K562 (cell line): ENCODE measurements at regions not wholly inside any gene's neighbourhood (a gene's known extent, or its start where the extent isn't known, plus 50 kb on each side); places are given as distances from the start of the nearest gene placed in this dataset.
A peak's percentile ranks its signal among the peaks of the same experiment; 100 is the strongest.

Source experiments
- ATAC-seq: fragments of 200-7000 bp; cut with Tn5 transposase; 3 replicates; pipeline ENCODE4 v1.9.1; 2020; ENCODE audit warnings: moderate library complexity
- BruUV-seq: library from RNA; stranded (reverse); fragments of 400-500 nt; replicated peaks from 2 replicates; lab custom pipeline; 2021; lab: Mats Ljungman, UMichigan
- CTCF ChIA-PET: fragments of 300-600 bp; formaldehyde crosslinking; extraction: SDS; loops from one replicate; lab custom pipeline; 2021; ENCODE audit warnings: low intra/inter-chr PET ratio; lab: Yijun Ruan, JAX
- POLR2A ChIA-PET: fragments of 300-600, 350-650 bp; sonication (Branson Sonifier 250); formaldehyde crosslinking; extraction: SDS; loops from one replicate; lab custom pipeline; 2021; ENCODE audit warnings: antibody characterized with exemption, inconsistent platforms; lab: Yijun Ruan, JAX
- DNase-seq, 4 experiments: peaks; one replicate each; pipeline versions ENCODE4 v3.0.0 to v3.0.0-alpha.2; 2011 to 2018; ENCODE audit warnings: low spot score in 3 of 4, mixed read lengths in 3 of 4; ENCODE audit errors: extremely low read depth in 1 of 4
- FAIRE-seq: peaks from 2 replicates; lab custom pipeline; 2011; peaks lifted over from hg19 to GRCh38; lab: Jason Lieb, UNC
- H2AFZ ChIP-seq: 2 replicates; pipeline ENCODE4 v1.6.0; 2011; ENCODE audit warnings: low read depth, low read length, control low read depth, inconsistent platforms
- H3K27ac ChIP-seq: fragments of 200-600 bp; 3 replicates; pipeline ENCODE4 v1.8.0; 2011; ENCODE audit warnings: low read depth, mild to moderate bottlenecking, control low read depth, inconsistent platforms, low read length, moderate library complexity, mixed read lengths; ENCODE audit errors: extremely low read depth
- H3K27me3 ChIP-seq, 2 experiments: fragments of 300-600 bp in 1 of 2; 2 replicates in 1 of 2; 3 replicates in 1 of 2; pipeline versions ENCODE4 v1.6.0 to v1.8.0; 2011; ENCODE audit warnings: inconsistent platforms in 2 of 2, low read length in 2 of 2, mild to moderate bottlenecking in 1 of 2, mixed read lengths in 1 of 2, moderate library complexity in 1 of 2; ENCODE audit not compliant: control insufficient read depth in 2 of 2, insufficient read depth in 2 of 2
- H3K36me3 ChIP-seq: fragments of 300-600 bp; 3 replicates; pipeline ENCODE4 v1.8.0; 2011; ENCODE audit warnings: mild to moderate bottlenecking, low read length, inconsistent platforms; ENCODE audit not compliant: control insufficient read depth, insufficient read depth
- H3K4me1 ChIP-seq, 2 experiments: fragments of 200-600 bp in 1 of 2; replicated peaks in 1 of 2; 2 replicates in 1 of 2; 3 replicates in 1 of 2; pipeline versions ENCODE4 v1.5.1 to v1.8.0; 2011; ENCODE audit warnings: inconsistent platforms in 2 of 2, low read length in 2 of 2, mild to moderate bottlenecking in 1 of 2, mixed read lengths in 1 of 2, moderate library complexity in 1 of 2; ENCODE audit not compliant: control insufficient read depth in 2 of 2, insufficient read depth in 2 of 2
- H3K4me2 ChIP-seq: 2 replicates; pipeline ENCODE4 v1.6.1; 2011; ENCODE audit warnings: low read length, control low read depth, inconsistent platforms, mixed read lengths; ENCODE audit not compliant: insufficient read depth
- H3K4me3 ChIP-seq: fragments of 200-600 bp; sonication (generic), shearing (Covaris generic); 2 replicates; pipeline ENCODE4 v1.5.1; 2016; ENCODE audit warnings: control low read depth, inconsistent platforms
- H3K79me2 ChIP-seq: fragments of 200-600 bp; 3 replicates; pipeline ENCODE4 v1.8.0; 2011; ENCODE audit warnings: low read length, inconsistent platforms; ENCODE audit not compliant: control insufficient read depth, insufficient read depth
- H3K9ac ChIP-seq, 2 experiments: 2 replicates each; pipeline versions ENCODE4 v1.6.0 to v1.6.1; 2011; ENCODE audit warnings: low read depth in 2 of 2, low read length in 2 of 2, control low read depth in 1 of 2, inconsistent platforms in 1 of 2, mild to moderate bottlenecking in 1 of 2, mixed read lengths in 1 of 2; ENCODE audit not compliant: insufficient read depth in 1 of 2
- H3K9me1 ChIP-seq: one replicate; pipeline ENCODE4 v1.6.0; 2011; ENCODE audit warnings: inconsistent platforms, mild to moderate bottlenecking, low read length, moderate library complexity; ENCODE audit not compliant: control insufficient read depth, insufficient read depth
- H3K9me3 ChIP-seq: replicated peaks from 2 replicates; pipeline ENCODE4 v1.5.1; 2011; ENCODE audit warnings: low read depth, low read length, inconsistent platforms; ENCODE audit not compliant: control insufficient read depth, insufficient read depth
- H4K20me1 ChIP-seq: replicated peaks from 2 replicates; pipeline ENCODE4 v1.6.1; 2011; ENCODE audit warnings: low read length, inconsistent platforms, mixed read lengths; ENCODE audit not compliant: control insufficient read depth, insufficient read depth
- COPS2 ChIP-seq: fragments of 450-650 bp; conservative IDR thresholded peaks from 2 replicates; pipeline ENCODE4 v1.6.1; 2016; ENCODE audit warnings: mild to moderate bottlenecking, moderate library complexity
- CSDE1 ChIP-seq, 2 experiments: fragments of 450-650 bp; IDR thresholded peaks; 2 replicates each; pipeline ENCODE4 v1.6.1; 2016; ENCODE audit warnings: mild to moderate bottlenecking in 1 of 2
- CTBP1 ChIP-seq: fragments of 450-650 bp; IDR thresholded peaks from 2 replicates; pipeline ENCODE4 v1.6.1; 2016; ENCODE audit warnings: borderline replicate concordance
- ELF2 ChIP-seq: fragments of 250-450 bp; sonication (Bioruptor Pico); IDR thresholded peaks from 2 replicates; pipeline ENCODE4 v1.5.0; 2021; ENCODE audit warnings: mild to moderate bottlenecking
- ERF ChIP-seq: fragments of 450-650 bp; formaldehyde crosslinking; IDR thresholded peaks from 2 replicates; pipeline ENCODE4 v1.4.0; 2020; ENCODE audit warnings: mild to moderate bottlenecking, mixed read lengths
- EWSR1 ChIP-seq: fragments of 450-650 bp; IDR thresholded peaks from 2 replicates; pipeline ENCODE4 v1.6.1; 2018; ENCODE audit warnings: borderline replicate concordance, mild to moderate bottlenecking, low read depth, moderate library complexity; ENCODE audit not compliant: partially characterized antibody
- KDM1A ChIP-seq, 2 experiments: fragments of 450-650 bp; IDR thresholded peaks; 2 replicates each; pipeline ENCODE4 v1.6.1; 2016; ENCODE audit warnings: mild to moderate bottlenecking in 2 of 2
- KDM2B ChIP-seq: fragments of 250-450 bp; sonication (Bioruptor Pico); IDR thresholded peaks from 2 replicates; pipeline ENCODE4 v1.8.0; 2021; ENCODE audit warnings: mild to moderate bottlenecking, moderate library complexity
- MED1 ChIP-seq: sonication (generic); formaldehyde crosslinking; IDR thresholded peaks from 2 replicates; pipeline ENCODE4 v1.8.1; 2023; ENCODE audit warnings: missing genetic modification reagents, borderline replicate concordance
- PHF21A ChIP-seq: fragments of 450-650 bp; IDR thresholded peaks from 2 replicates; pipeline ENCODE4 v1.6.1; 2017; ENCODE audit warnings: low read depth, borderline replicate concordance
- SIRT6 ChIP-seq: IDR thresholded peaks from one replicate; pipeline ENCODE4 v1.6.1; 2012; ENCODE audit warnings: low read depth, mild to moderate bottlenecking, control low read depth, inconsistent platforms, low read length, moderate library complexity
- SMAD4 ChIP-seq: fragments of 250-450 bp; sonication (Bioruptor Pico); conservative IDR thresholded peaks from 2 replicates; pipeline ENCODE4 v1.8.0; 2021; ENCODE audit warnings: inconsistent platforms, mild to moderate bottlenecking, moderate library complexity
- TRIM24 ChIP-seq, 2 experiments: fragments of 450-650 bp; IDR thresholded peaks; 2 replicates each; pipeline ENCODE4 v1.6.1; 2016
- ZNF165 ChIP-seq: fragments of 250-450 bp; sonication (Bioruptor Pico); IDR thresholded peaks from 2 replicates; pipeline ENCODE4 v1.4.0; 2020; ENCODE audit warnings: borderline replicate concordance
- WGBS: fragments of 100-300 bp; shearing (Covaris generic); methylation state at CpG from one replicate; pipeline ENCODE4 v1.1.6; 2016; ENCODE audit warnings: low coverage, mixed read lengths; ENCODE audit not compliant: insufficient coverage; ENCODE audit errors: missing lambda C conversion rate; 5-methylcytosine and 5-hydroxymethylcytosine counted together
- in situ Hi-C: fragments of 300-500 bp; cut with MboI; formaldehyde crosslinking; loops from 4 replicates; pipeline ENCODE4 v1.15.0; 2018; ENCODE audit warnings: inconsistent platforms, mixed read lengths
- intact Hi-C: fragments of 100-400 bp; cut with micrococcal nuclease; formaldehyde crosslinking; loops from 2 replicates; pipeline ENCODE4 v1.14.2; 2022
- TF ChIP-seq, protein P1 (sequence below): sonication (generic); formaldehyde crosslinking; IDR thresholded peaks from 2 replicates; pipeline ENCODE4 v1.8.0; 2022; ENCODE audit warnings: missing genetic modification reagents, mild to moderate bottlenecking, borderline replicate concordance

DNA sequence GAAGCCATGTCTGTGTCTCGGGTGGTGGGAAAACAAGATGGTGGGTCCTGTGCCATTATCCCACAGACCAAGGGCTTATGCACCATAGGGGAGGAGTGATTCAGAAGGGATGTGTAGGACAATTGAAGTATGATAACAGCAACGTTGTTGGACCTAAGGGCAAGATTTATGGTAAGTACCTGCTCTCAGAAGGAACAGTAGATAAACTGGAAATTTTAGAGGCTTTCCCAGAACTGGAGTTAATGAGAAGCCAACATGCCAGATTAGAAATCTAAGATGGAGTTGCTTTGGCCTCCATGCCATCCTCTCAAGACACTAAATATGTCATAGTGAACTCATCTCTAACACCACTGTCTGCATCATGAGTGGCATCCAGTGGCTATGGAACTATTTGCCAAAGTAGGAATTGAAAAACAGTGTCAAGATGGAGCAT is 84.7 kb upstream of the MYLIP start (continued):
- TF ChIP-seq ZNF165 (CRISPR knock-in tag) (peak; percentile 91), CTBP1 (no peak)

DNA sequence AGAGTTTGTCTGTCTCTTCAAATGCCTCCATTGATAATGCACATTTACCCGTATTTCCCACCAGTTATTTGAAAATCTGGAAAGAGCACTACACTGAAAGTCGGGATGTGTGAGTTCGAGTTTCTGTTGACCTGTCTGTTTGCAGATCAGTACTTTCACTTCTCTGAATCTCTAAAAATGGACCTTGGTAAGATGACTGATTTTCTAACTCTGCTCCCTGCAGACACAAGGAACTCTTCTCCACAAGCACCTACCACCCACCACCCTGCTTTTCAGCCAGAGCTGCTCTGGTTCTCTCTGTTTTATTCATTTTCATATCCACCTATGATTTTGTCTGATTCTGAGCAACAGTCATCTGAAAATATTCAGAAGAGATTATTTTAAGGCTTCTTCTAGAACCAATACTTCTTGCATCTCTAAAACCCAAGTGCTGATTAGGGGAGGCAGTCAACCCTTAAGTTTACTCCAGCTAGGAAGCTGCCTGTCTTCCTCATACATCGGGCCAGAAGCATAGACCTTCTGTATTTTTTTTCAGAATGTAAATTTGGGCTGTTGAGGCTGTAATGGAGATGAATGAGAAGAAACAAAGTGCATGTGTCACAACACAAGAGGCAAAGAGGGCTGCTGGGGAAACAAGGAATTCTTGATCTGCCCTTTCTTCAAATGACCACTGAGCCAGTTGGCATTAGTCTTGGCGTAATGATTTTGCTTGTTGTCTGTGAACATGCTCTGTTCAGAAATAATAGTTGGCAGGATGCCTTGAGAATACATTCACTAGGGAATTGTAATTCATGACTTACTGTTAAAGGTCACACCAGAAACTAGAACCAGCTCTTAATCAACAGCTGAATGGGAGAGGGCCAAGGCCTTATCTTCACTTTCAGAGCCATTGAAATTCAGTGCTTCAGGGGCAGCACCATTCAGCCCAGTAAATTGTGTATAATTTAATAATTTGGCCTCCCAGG is 85.4 kb upstream of the MYLIP start:
- Histone ChIP-seq H3K4me3 (no peak overlapping the region), H4K20me1 (no peaks in the 10 kb centered on the region), H3K9ac (peak overlapping the region in 1 of 2 experiments; percentile 12; a peak in 1 of 4 replicates), H3K9me3 (peaks cover 18% of the 10 kb centered on the region), H3K79me2 (no peaks in the 10 kb centered on the region), H3K9me1 (no peaks in the 10 kb centered on the region), H3K4me1 (peaks cover 11 to 47% of the 10 kb centered on the region in 2 experiments), H3K4me2 (peak overlapping the region; percentile 30), H3K27ac (peak overlapping the region; percentile 52), H3K27me3 (no peaks in the 10 kb centered on the region), H3K36me3 (no peaks in the 10 kb centered on the region; the same call in 2 of the 3 replicates), H2AFZ (peak overlapping the region; percentile 73)
- intact Hi-C loops (no loop called here), in situ Hi-C loops (no loop called here)
- DNase-seq = peak in 1 of 4 experiments; percentile 52
- no peak for FAIRE-seq
- BruUV-seq = no TSS peak
- ChIA-PET POLR2A (interaction anchor here (0.7 kb wide), 1 partner anchor 17 kb away, joined by 3 read pairs; no protein-coding TSS in a partner anchor), CTCF (no interaction called here)
- 24% methylated on average over 5 of the region's 5 CpGs for WGBS
- no peak for TF ChIP-seq PHF21A
- TF ChIP-seq KDM1A (IDR thresholded peaks at IDR 0.05) = no peak
- no peak for TF ChIP-seq SIRT6
- TF ChIP-seq COPS2 = no peak
- no peak for TF ChIP-seq EWSR1
- no peak for TF ChIP-seq CSDE1 (IDR thresholded peaks at IDR 0.05)
- no peak for TF ChIP-seq MED1
- no peak for TF ChIP-seq TRIM24 (IDR thresholded peaks at IDR 0.05)
- TF ChIP-seq, protein P1, sequence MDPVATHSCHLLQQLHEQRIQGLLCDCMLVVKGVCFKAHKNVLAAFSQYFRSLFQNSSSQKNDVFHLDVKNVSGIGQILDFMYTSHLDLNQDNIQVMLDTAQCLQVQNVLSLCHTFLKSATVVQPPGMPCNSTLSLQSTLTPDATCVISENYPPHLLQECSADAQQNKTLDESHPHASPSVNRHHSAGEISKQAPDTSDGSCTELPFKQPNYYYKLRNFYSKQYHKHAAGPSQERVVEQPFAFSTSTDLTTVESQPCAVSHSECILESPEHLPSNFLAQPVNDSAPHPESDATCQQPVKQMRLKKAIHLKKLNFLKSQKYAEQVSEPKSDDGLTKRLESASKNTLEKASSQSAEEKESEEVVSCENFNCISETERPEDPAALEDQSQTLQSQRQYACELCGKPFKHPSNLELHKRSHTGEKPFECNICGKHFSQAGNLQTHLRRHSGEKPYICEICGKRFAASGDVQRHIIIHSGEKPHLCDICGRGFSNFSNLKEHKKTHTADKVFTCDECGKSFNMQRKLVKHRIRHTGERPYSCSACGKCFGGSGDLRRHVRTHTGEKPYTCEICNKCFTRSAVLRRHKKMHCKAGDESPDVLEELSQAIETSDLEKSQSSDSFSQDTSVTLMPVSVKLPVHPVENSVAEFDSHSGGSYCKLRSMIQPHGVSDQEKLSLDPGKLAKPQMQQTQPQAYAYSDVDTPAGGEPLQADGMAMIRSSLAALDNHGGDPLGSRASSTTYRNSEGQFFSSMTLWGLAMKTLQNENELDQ (CRISPR knock-in tag) = no peak
- TF ChIP-seq SMAD4 (CRISPR knock-in tag) = no peak
- no peak for TF ChIP-seq ELF2 (CRISPR knock-in tag)
- TF ChIP-seq KDM2B (CRISPR knock-in tag) = no peak
- no peak for TF ChIP-seq ERF (CRISPR knock-in tag)
- peak; percentile 47 for ATAC-seq
